HepG2 (cell line): ENCODE measurements at regions not wholly inside any gene's neighbourhood (a gene's known extent, or its start where the extent isn't known, plus 50 kb on each side); places are given as distances from the start of the nearest gene placed in this dataset.

ENCODE experiments used
- ADNP ChIP-seq: sonication (generic); formaldehyde crosslinking; IDR thresholded peaks from 2 replicates; pipeline ENCODE4 v1.4.0; 2020; ENCODE audit warnings: missing genetic modification reagents
- NR2F1 ChIP-seq, 2 experiments: fragments of 450-650 bp in 1 of 2; formaldehyde crosslinking in 1 of 2; IDR thresholded peaks; 2 replicates each; pipeline versions ENCODE4 v1.5.0 to v1.6.1; 2016 to 2020; ENCODE audit warnings: mild to moderate bottlenecking in 1 of 2, missing compliant biosample characterization in 1 of 2, missing genetic modification reagents in 1 of 2, moderate library complexity in 1 of 2
- TRIM22 ChIP-seq: fragments of 450-650 bp; IDR thresholded peaks from 2 replicates; pipeline ENCODE4 v1.6.1; 2017
- ZBTB33 ChIP-seq: sonication (generic); formaldehyde crosslinking; IDR thresholded peaks from 2 replicates; pipeline ENCODE4 v1.4.0; 2020; ENCODE audit warnings: missing genetic modification reagents
- ZNF446 ChIP-seq: sonication (generic); formaldehyde crosslinking; IDR thresholded peaks from 2 replicates; pipeline ENCODE4 v1.5.0; 2020; ENCODE audit warnings: mild to moderate bottlenecking, missing genetic modification reagents
- TF ChIP-seq, protein P1 (sequence below): sonication (generic); formaldehyde crosslinking; IDR thresholded peaks from 2 replicates; pipeline ENCODE4 v1.4.0; 2020; ENCODE audit warnings: missing genetic modification reagents, borderline replicate concordance

GRCh38 chr6:110554966-110555460 lies 78.6 kb upstream of the SLC22A16 start (continued):
- TF ChIP-seq ZBTB33 (CRISPR knock-in tag) (peak; percentile 81; the same call in 1 of the 2 replicates), NR2F1 (CRISPR knock-in tag; IDR thresholded peaks at IDR 0.05) (peak; percentile 15 to 43; a peak in 1 of 4 replicates), ZNF446 (CRISPR knock-in tag) (no peak), ADNP (CRISPR knock-in tag) (no peak), TRIM22 (no peak)
- TF ChIP-seq, protein P1, sequence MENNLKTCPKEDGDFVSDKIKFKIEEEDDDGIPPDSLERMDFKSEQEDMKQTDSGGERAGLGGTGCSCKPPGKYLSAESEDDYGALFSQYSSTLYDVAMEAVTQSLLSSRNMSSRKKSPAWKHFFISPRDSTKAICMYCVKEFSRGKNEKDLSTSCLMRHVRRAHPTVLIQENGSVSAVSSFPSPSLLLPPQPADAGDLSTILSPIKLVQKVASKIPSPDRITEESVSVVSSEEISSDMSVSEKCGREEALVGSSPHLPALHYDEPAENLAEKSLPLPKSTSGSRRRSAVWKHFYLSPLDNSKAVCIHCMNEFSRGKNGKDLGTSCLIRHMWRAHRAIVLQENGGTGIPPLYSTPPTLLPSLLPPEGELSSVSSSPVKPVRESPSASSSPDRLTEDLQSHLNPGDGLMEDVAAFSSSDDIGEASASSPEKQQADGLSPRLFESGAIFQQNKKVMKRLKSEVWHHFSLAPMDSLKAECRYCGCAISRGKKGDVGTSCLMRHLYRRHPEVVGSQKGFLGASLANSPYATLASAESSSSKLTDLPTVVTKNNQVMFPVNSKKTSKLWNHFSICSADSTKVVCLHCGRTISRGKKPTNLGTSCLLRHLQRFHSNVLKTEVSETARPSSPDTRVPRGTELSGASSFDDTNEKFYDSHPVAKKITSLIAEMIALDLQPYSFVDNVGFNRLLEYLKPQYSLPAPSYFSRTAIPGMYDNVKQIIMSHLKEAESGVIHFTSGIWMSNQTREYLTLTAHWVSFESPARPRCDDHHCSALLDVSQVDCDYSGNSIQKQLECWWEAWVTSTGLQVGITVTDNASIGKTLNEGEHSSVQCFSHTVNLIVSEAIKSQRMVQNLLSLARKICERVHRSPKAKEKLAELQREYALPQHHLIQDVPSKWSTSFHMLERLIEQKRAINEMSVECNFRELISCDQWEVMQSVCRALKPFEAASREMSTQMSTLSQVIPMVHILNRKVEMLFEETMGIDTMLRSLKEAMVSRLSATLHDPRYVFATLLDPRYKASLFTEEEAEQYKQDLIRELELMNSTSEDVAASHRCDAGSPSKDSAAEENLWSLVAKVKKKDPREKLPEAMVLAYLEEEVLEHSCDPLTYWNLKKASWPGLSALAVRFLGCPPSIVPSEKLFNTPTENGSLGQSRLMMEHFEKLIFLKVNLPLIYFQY: peak; percentile 68; the same call in 1 of the 2 replicates
